Loucy (cell line): ENCODE measurements at regions not wholly inside any gene's neighbourhood (a gene's known extent, or its start where the extent isn't known, plus 50 kb on each side); places are given as distances from the start of the nearest gene placed in this dataset.
"Not testable (repeated sequence)": the region's sequence is repeated elsewhere in the genome, so short reads cannot be mapped to it uniquely, and the experiment has no call there.

ENCODE experiments used
- H2AFZ ChIP-seq: fragments of 200-600 bp; sonication (generic); 2 replicates; pipeline ENCODE4 v1.6.0; 2016; ENCODE audit warnings: antibody characterized with exemption, mild to moderate bottlenecking, low read length, moderate library complexity
- H3F3A ChIP-seq: fragments of 200-600 bp; 2 replicates; pipeline ENCODE4 v1.6.0; 2016; ENCODE audit warnings: antibody characterized with exemption, low read depth, mild to moderate bottlenecking
- H3K27me3 ChIP-seq: fragments of 200-600 bp; sonication (generic); 2 replicates; pipeline ENCODE4 v1.6.1; 2014; ENCODE audit warnings: low read length, mild to moderate bottlenecking; ENCODE audit not compliant: insufficient read depth, poor library complexity, severe bottlenecking
- H3K36me3 ChIP-seq: fragments of 200-600 bp; sonication (generic); 2 replicates; pipeline ENCODE4 v1.6.1; 2016; ENCODE audit warnings: low read length; ENCODE audit not compliant: insufficient read depth
- H3K4me1 ChIP-seq: fragments of 200-600 bp; sonication (generic); 2 replicates; pipeline ENCODE4 v1.5.1; 2014; ENCODE audit warnings: low read length, mild to moderate bottlenecking; ENCODE audit not compliant: insufficient read depth, poor library complexity, severe bottlenecking
- H3K4me2 ChIP-seq: fragments of 200-600 bp; sonication (generic); 2 replicates; pipeline ENCODE4 v1.6.0; 2014; ENCODE audit warnings: antibody characterized with exemption, low read length, low read depth, mild to moderate bottlenecking; ENCODE audit not compliant: poor library complexity, severe bottlenecking
- H3K4me3 ChIP-seq: fragments of 200-600 bp; sonication (generic); 2 replicates; pipeline ENCODE4 v1.5.1; 2014; ENCODE audit warnings: low read length, mild to moderate bottlenecking, mixed read lengths; ENCODE audit not compliant: poor library complexity, severe bottlenecking
- H3K79me2 ChIP-seq: fragments of 200-600 bp; sonication (generic); 2 replicates; pipeline ENCODE4 v1.6.1; 2014; ENCODE audit warnings: low read length; ENCODE audit not compliant: insufficient read depth
- H3K9ac ChIP-seq: fragments of 200-600 bp; sonication (generic); 2 replicates; pipeline ENCODE4 v1.6.0; 2014; ENCODE audit warnings: mild to moderate bottlenecking, low read depth, low read length, moderate library complexity; ENCODE audit not compliant: poor library complexity, severe bottlenecking
- H3K9me2 ChIP-seq: fragments of 200-600 bp; sonication (generic); replicated peaks from 2 replicates; pipeline ENCODE4 v1.6.1; 2016; ENCODE audit warnings: low read depth, low read length, mixed read lengths
- H3K9me3 ChIP-seq: fragments of 200-600 bp; sonication (generic); 2 replicates; pipeline ENCODE4 v1.6.1; 2014; ENCODE audit warnings: mild to moderate bottlenecking, antibody characterized with exemption, low read length, low read depth; ENCODE audit not compliant: insufficient read depth
- H4K20me1 ChIP-seq: fragments of 200-600 bp; sonication (generic); 2 replicates; pipeline ENCODE4 v1.6.0; 2014; ENCODE audit warnings: antibody characterized with exemption, low read length, mild to moderate bottlenecking; ENCODE audit not compliant: insufficient read depth, poor library complexity, severe bottlenecking
- CTCF ChIP-seq: fragments of 200-600 bp; sonication (generic); conservative IDR thresholded peaks from 2 replicates; pipeline ENCODE4 v1.5.1; 2014; ENCODE audit warnings: mild to moderate bottlenecking, antibody characterized with exemption, low read length
- EZH2phosphoT487 ChIP-seq: fragments of 200-600 bp; IDR thresholded peaks from 2 replicates; pipeline ENCODE4 v1.6.1; 2018; ENCODE audit warnings: antibody characterized with exemption, mild to moderate bottlenecking, moderate library complexity, borderline replicate concordance

GRCh38 chr10:3955493-3955892, 170.5 kb upstream of the KLF6 start:
- Histone ChIP-seq H4K20me1 (no peaks in the 10 kb centered on the region), H3K79me2 (no peaks in the 10 kb centered on the region), H3K4me1 (no peaks in the 10 kb centered on the region), H3K27me3 (no peaks in the 10 kb centered on the region), H3K9ac (no peak overlapping the region), H3K4me2 (no peak overlapping the region), H3K9me3 (no peaks in the 10 kb centered on the region), H3F3A (no peaks in the 10 kb centered on the region), H2AFZ (no peak overlapping the region), H3K4me3 (no peak overlapping the region), H3K9me2 (no peaks in the 10 kb centered on the region), H3K36me3 (no peaks in the 10 kb centered on the region)
- no peak for TF ChIP-seq EZH2phosphoT487
- TF ChIP-seq CTCF: no peak

- Histone ChIP-seq H3K27me3 (no peaks in the 10 kb centered on the region), H4K20me1 (no peaks in the 10 kb centered on the region), H3K36me3 (no peaks in the 10 kb centered on the region), H3K9me3 (no peaks in the 10 kb centered on the region), H3F3A (no peaks in the 10 kb centered on the region), H3K4me1 (no peaks in the 10 kb centered on the region), H3K4me3 (no peak overlapping the region), H3K79me2 (no peaks in the 10 kb centered on the region), H2AFZ (no peak overlapping the region), H3K4me2 (no peak overlapping the region), H3K9me2 (no peaks in the 10 kb centered on the region), H3K9ac (no peak overlapping the region)
- TF ChIP-seq EZH2phosphoT487: no peak
Observed at GRCh38 chr10:3954615-3955014, 169.6 kb upstream of the KLF6 start.

- H2AFZ ChIP-seq, H3K9ac ChIP-seq, H3K4me2 ChIP-seq, H3K4me1 ChIP-seq, H3F3A ChIP-seq, H3K36me3 ChIP-seq, H3K79me2 ChIP-seq, H3K9me2 ChIP-seq, H3K27me3 ChIP-seq, H3K4me3 ChIP-seq, H3K9me3 ChIP-seq, H4K20me1 ChIP-seq: not testable (repeated sequence)
Observed at GRCh38 chr10:3954007-3954406, 169.0 kb upstream of the KLF6 start.

GRCh38 chr10:3951993-3952392, 167.0 kb upstream of the KLF6 start:
- no peaks in the 10 kb centered on the region for H4K20me1 ChIP-seq
- no peaks in the 10 kb centered on the region for H3K36me3 ChIP-seq
- no peaks in the 10 kb centered on the region for H3F3A ChIP-seq
- H3K4me3 ChIP-seq: no peak overlapping the region
- H3K9me2 ChIP-seq: no peaks in the 10 kb centered on the region
- H3K27me3 ChIP-seq: no peaks in the 10 kb centered on the region
- TF ChIP-seq CTCF (no peak), EZH2phosphoT487 (no peak)
- no peaks in the 10 kb centered on the region for H3K4me1 ChIP-seq
- no peaks in the 10 kb centered on the region for H3K9me3 ChIP-seq
- H3K79me2 ChIP-seq: no peaks in the 10 kb centered on the region
- H2AFZ ChIP-seq: no peak overlapping the region
- no peak overlapping the region for H3K4me2 ChIP-seq
- H3K9ac ChIP-seq: no peak overlapping the region
